ENCODE measurements at regions not wholly inside any gene's neighbourhood (a gene's known extent, or its start where the extent isn't known, plus 50 kb on each side); places are given as distances from the start of the nearest gene placed in this dataset.
"Not testable (repeated sequence)": the region's sequence is repeated elsewhere in the genome, so short reads cannot be mapped to it uniquely, and the experiment has no call there.

- H3K4me3 ChIP-seq (ENCODE audit: low read length) = no peak overlapping the region
- no peak overlapping the region for H3K27ac ChIP-seq (ENCODE audit: low read length)
- H3K36me3 ChIP-seq (ENCODE audit: insufficient read depth, low read length) = no peaks in the 10 kb centered on the region
- DNase-seq = no peak
- no peak overlapping the region for H2AFZ ChIP-seq (ENCODE audit: low read length)
- H4K20me1 ChIP-seq (ENCODE audit: insufficient read depth, low read depth, low read length) = no peaks in the 10 kb centered on the region
- H3K4me2 ChIP-seq (ENCODE audit: low read depth, low read length, poor library complexity, severe bottlenecking) = no peak overlapping the region
- H3K4me1 ChIP-seq (ENCODE audit: low read length) = no peaks in the 10 kb centered on the region
- no peaks in the 10 kb centered on the region for H3K79me2 ChIP-seq (ENCODE audit: low read length)
- no peaks in the 10 kb centered on the region for H3K9me2 ChIP-seq (replicated peaks; ENCODE audit: insufficient read depth, low read length)
- no peaks in the 10 kb centered on the region; the same call in 1 of the 2 replicates for H3K27me3 ChIP-seq (ENCODE audit: low read length)
- H3K9ac ChIP-seq (ENCODE audit: low read length) = no peak overlapping the region
- no peaks in the 10 kb centered on the region for H3K9me3 ChIP-seq (ENCODE audit: low read length)
Observed at GRCh38 chr1:227486559-227486958, 76.8 kb upstream of the ZNF678 start.

- H4K20me1 ChIP-seq (ENCODE audit: insufficient read depth, low read depth, low read length) = no peaks in the 10 kb centered on the region
- H3K27ac ChIP-seq (ENCODE audit: low read length) = no peak overlapping the region
- no peaks in the 10 kb centered on the region for H3K9me3 ChIP-seq (ENCODE audit: low read length)
- no peaks in the 10 kb centered on the region for H3K4me1 ChIP-seq (ENCODE audit: low read length)
- no peak overlapping the region for H3K9ac ChIP-seq (ENCODE audit: low read length)
- H2AFZ ChIP-seq (ENCODE audit: low read length) = no peak overlapping the region
- H3K4me2 ChIP-seq (ENCODE audit: low read depth, low read length, poor library complexity, severe bottlenecking) = no peak overlapping the region
- H3K36me3 ChIP-seq (ENCODE audit: insufficient read depth, low read length) = no peaks in the 10 kb centered on the region
- H3K79me2 ChIP-seq (ENCODE audit: low read length) = no peaks in the 10 kb centered on the region
- no peaks in the 10 kb centered on the region; the same call in 1 of the 2 replicates for H3K27me3 ChIP-seq (ENCODE audit: low read length)
- no peak overlapping the region for H3K4me3 ChIP-seq (ENCODE audit: low read length)
- DNase-seq = no peak
- H3K9me2 ChIP-seq (replicated peaks; ENCODE audit: insufficient read depth, low read length) = no peaks in the 10 kb centered on the region
Observed at GRCh38 chr1:227482023-227482299, 81.4 kb upstream of the ZNF678 start.

GRCh38 chr1:227474072-227474471 is 89.3 kb upstream of the ZNF678 start:
- not testable (repeated sequence) for H4K20me1 ChIP-seq (ENCODE audit: insufficient read depth, low read depth, low read length); H3K9me3 ChIP-seq (ENCODE audit: low read length); H3K4me1 ChIP-seq (ENCODE audit: low read length); H3K79me2 ChIP-seq (ENCODE audit: low read length); H3K9me2 ChIP-seq (replicated peaks; ENCODE audit: insufficient read depth, low read length); H2AFZ ChIP-seq (ENCODE audit: low read length); H3K9ac ChIP-seq (ENCODE audit: low read length); H3K4me2 ChIP-seq (ENCODE audit: low read depth, low read length, poor library complexity, severe bottlenecking); H3K4me3 ChIP-seq (ENCODE audit: low read length); H3K27ac ChIP-seq (ENCODE audit: low read length); DNase-seq; H3K27me3 ChIP-seq (ENCODE audit: low read length); H3K36me3 ChIP-seq (ENCODE audit: insufficient read depth, low read length)

GRCh38 chr1:227472772-227473171 is 90.6 kb upstream of the ZNF678 start:
- Histone ChIP-seq H4K20me1 (ENCODE audit: insufficient read depth, low read depth, low read length) (no peaks in the 10 kb centered on the region), H3K27me3 (ENCODE audit: low read length) (no peaks in the 10 kb centered on the region), H3K4me1 (ENCODE audit: low read length) (no peaks in the 10 kb centered on the region), H3K4me2 (ENCODE audit: low read depth, low read length, poor library complexity, severe bottlenecking) (no peak overlapping the region), H3K27ac (ENCODE audit: low read length) (no peak overlapping the region), H3K36me3 (ENCODE audit: insufficient read depth, low read length) (no peaks in the 10 kb centered on the region), H2AFZ (ENCODE audit: low read length) (no peak overlapping the region), H3K9me3 (ENCODE audit: low read length) (no peaks in the 10 kb centered on the region), H3K79me2 (ENCODE audit: low read length) (no peaks in the 10 kb centered on the region), H3K4me3 (ENCODE audit: low read length) (no peak overlapping the region), H3K9ac (ENCODE audit: low read length) (no peak overlapping the region), H3K9me2 (replicated peaks; ENCODE audit: insufficient read depth, low read length) (no peaks in the 10 kb centered on the region)
- DNase-seq = no peak

GRCh38 chr1:227470688-227471087 is 92.7 kb upstream of the ZNF678 start:
- Histone ChIP-seq H3K36me3 (ENCODE audit: insufficient read depth, low read length) (no peaks in the 10 kb centered on the region), H3K9me3 (ENCODE audit: low read length) (no peaks in the 10 kb centered on the region), H4K20me1 (ENCODE audit: insufficient read depth, low read depth, low read length) (no peaks in the 10 kb centered on the region), H2AFZ (ENCODE audit: low read length) (no peak overlapping the region), H3K4me1 (ENCODE audit: low read length) (no peaks in the 10 kb centered on the region), H3K27me3 (ENCODE audit: low read length) (no peaks in the 10 kb centered on the region), H3K9ac (ENCODE audit: low read length) (no peak overlapping the region), H3K4me3 (ENCODE audit: low read length) (no peak overlapping the region), H3K79me2 (ENCODE audit: low read length) (no peaks in the 10 kb centered on the region), H3K9me2 (replicated peaks; ENCODE audit: insufficient read depth, low read length) (no peaks in the 10 kb centered on the region), H3K27ac (ENCODE audit: low read length) (no peak overlapping the region), H3K4me2 (ENCODE audit: low read depth, low read length, poor library complexity, severe bottlenecking) (no peak overlapping the region)
- DNase-seq = no peak

- Histone ChIP-seq H3K36me3 (ENCODE audit: insufficient read depth, low read length) (no peaks in the 10 kb centered on the region), H3K9me2 (replicated peaks; ENCODE audit: insufficient read depth, low read length) (no peaks in the 10 kb centered on the region), H3K9me3 (ENCODE audit: low read length) (no peaks in the 10 kb centered on the region), H2AFZ (ENCODE audit: low read length) (no peak overlapping the region), H3K4me1 (ENCODE audit: low read length) (no peaks in the 10 kb centered on the region), H3K4me3 (ENCODE audit: low read length) (no peak overlapping the region), H3K27ac (ENCODE audit: low read length) (no peak overlapping the region), H3K79me2 (ENCODE audit: low read length) (no peaks in the 10 kb centered on the region), H3K4me2 (ENCODE audit: low read depth, low read length, poor library complexity, severe bottlenecking) (no peak overlapping the region), H4K20me1 (ENCODE audit: insufficient read depth, low read depth, low read length) (no peaks in the 10 kb centered on the region), H3K9ac (ENCODE audit: low read length) (no peak overlapping the region), H3K27me3 (ENCODE audit: low read length) (no peaks in the 10 kb centered on the region)
- DNase-seq = no peak
Observed at GRCh38 chr1:227469708-227470107, 93.6 kb upstream of the ZNF678 start.

GRCh38 chr1:227466039-227466645 is 97.2 kb upstream of the ZNF678 start:
- Histone ChIP-seq H3K36me3 (ENCODE audit: insufficient read depth, low read length) (no peaks in the 10 kb centered on the region), H3K27ac (ENCODE audit: low read length) (no peak overlapping the region), H3K4me1 (ENCODE audit: low read length) (no peaks in the 10 kb centered on the region), H3K79me2 (ENCODE audit: low read length) (no peaks in the 10 kb centered on the region), H3K4me3 (ENCODE audit: low read length) (no peak overlapping the region), H3K4me2 (ENCODE audit: low read depth, low read length, poor library complexity, severe bottlenecking) (no peak overlapping the region), H3K9me3 (ENCODE audit: low read length) (no peaks in the 10 kb centered on the region), H2AFZ (ENCODE audit: low read length) (no peak overlapping the region), H3K9ac (ENCODE audit: low read length) (no peak overlapping the region), H3K27me3 (ENCODE audit: low read length) (no peaks in the 10 kb centered on the region), H3K9me2 (replicated peaks; ENCODE audit: insufficient read depth, low read length) (no peaks in the 10 kb centered on the region), H4K20me1 (ENCODE audit: insufficient read depth, low read depth, low read length) (no peaks in the 10 kb centered on the region)
- DNase-seq = no peak

GRCh38 chr1:227465256-227465655 is 98.1 kb upstream of the ZNF678 start:
- H3K9me3 ChIP-seq (ENCODE audit: low read length) = no peaks in the 10 kb centered on the region
- H3K36me3 ChIP-seq (ENCODE audit: insufficient read depth, low read length) = no peaks in the 10 kb centered on the region
- H3K27ac ChIP-seq (ENCODE audit: low read length) = no peak overlapping the region
- no peak overlapping the region for H3K9ac ChIP-seq (ENCODE audit: low read length)
- H3K79me2 ChIP-seq (ENCODE audit: low read length) = no peaks in the 10 kb centered on the region
- H2AFZ ChIP-seq (ENCODE audit: low read length) = no peak overlapping the region
- no peaks in the 10 kb centered on the region for H3K4me1 ChIP-seq (ENCODE audit: low read length)
- no peaks in the 10 kb centered on the region for H3K27me3 ChIP-seq (ENCODE audit: low read length)
- no peaks in the 10 kb centered on the region for H4K20me1 ChIP-seq (ENCODE audit: insufficient read depth, low read depth, low read length)
- H3K9me2 ChIP-seq (replicated peaks; ENCODE audit: insufficient read depth, low read length) = no peaks in the 10 kb centered on the region
- H3K4me3 ChIP-seq (ENCODE audit: low read length) = no peak overlapping the region
- no peak overlapping the region for H3K4me2 ChIP-seq (ENCODE audit: low read depth, low read length, poor library complexity, severe bottlenecking)
- no peak for DNase-seq

GRCh38 chr1:227459977-227460376 is 103.4 kb upstream of the ZNF678 start:
- no peak overlapping the region for H2AFZ ChIP-seq (ENCODE audit: low read length)
- H4K20me1 ChIP-seq (ENCODE audit: insufficient read depth, low read depth, low read length) = no peaks in the 10 kb centered on the region
- H3K4me3 ChIP-seq (ENCODE audit: low read length) = no peak overlapping the region
- H3K79me2 ChIP-seq (ENCODE audit: low read length) = no peaks in the 10 kb centered on the region
- H3K4me1 ChIP-seq (ENCODE audit: low read length) = no peaks in the 10 kb centered on the region
- no peak for DNase-seq
- H3K9ac ChIP-seq (ENCODE audit: low read length) = no peak overlapping the region
- no peak overlapping the region for H3K4me2 ChIP-seq (ENCODE audit: low read depth, low read length, poor library complexity, severe bottlenecking)
- no peaks in the 10 kb centered on the region for H3K9me3 ChIP-seq (ENCODE audit: low read length)
- H3K27ac ChIP-seq (ENCODE audit: low read length) = no peak overlapping the region
- H3K27me3 ChIP-seq (ENCODE audit: low read length) = no peaks in the 10 kb centered on the region
- no peaks in the 10 kb centered on the region for H3K36me3 ChIP-seq (ENCODE audit: insufficient read depth, low read length)
- no peaks in the 10 kb centered on the region for H3K9me2 ChIP-seq (replicated peaks; ENCODE audit: insufficient read depth, low read length)
